ENCODE measurements at regions not wholly inside any gene's neighbourhood (a gene's known extent, or its start where the extent isn't known, plus 50 kb on each side); places are given as distances from the start of the nearest gene placed in this dataset.

DNA sequence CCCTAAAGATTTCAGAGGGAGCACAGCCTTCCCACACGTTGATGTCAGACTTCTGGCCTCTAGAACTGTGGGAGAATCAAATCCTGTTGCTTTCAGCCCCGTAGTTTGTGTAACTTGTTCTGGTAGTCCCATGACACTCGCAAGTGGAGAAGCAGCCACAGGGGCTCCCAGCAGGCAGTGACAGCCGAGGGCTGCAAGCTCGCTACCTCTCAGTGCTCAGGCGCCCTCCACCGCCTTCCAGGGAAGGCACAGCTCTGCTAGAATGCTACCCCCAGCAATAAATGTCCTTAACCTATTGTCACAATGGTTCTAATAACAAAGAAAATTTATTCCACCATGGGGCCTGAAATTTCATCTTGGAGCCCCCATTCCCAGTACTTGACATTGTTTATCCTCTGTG, 143.1 kb upstream of the ZNF236 start:
- no peak for DNase-seq

DNA sequence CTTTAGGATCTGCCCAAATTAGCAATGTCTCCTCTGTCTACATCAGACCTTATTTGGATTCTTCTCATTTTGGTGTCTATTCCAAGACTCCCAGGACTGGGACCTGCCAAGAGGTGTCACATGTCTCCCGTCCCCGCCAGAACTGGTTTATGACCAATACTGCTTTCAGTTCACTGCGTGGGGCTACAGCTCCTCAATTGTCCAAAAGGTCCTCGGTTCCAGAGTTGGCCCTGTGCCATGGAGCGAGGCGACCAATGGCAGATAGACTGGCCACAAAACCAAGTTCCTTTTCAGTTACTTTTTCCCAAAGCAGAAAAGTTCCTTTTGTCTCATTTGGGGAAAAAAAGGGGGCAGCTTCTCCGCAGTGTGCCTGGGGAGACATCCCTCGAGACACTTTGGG, 144.1 kb upstream of the ZNF236 start:
- DNase-seq, result no peak

DNA sequence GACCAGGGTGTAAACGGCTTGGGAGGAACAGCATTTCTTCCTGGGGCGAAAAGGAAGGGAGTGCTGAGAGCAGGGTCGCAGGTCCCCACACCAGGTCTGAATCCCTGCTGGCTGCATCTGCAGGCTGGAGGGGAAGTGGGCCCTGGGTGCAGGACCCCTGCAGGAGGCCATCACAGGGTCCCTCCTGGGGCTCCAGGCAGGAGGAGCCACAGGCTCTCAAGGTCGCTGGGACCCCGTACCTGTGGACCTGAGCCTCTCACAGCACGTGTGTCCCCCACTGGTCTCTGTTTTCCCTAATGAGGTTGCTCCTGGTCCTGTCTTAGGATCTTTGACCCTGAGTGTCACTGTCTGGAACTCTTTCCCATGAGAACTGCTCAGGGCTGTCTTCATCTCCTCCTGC, 147.8 kb upstream of the ZNF236 start:
- DNase-seq, result no peak

DNA sequence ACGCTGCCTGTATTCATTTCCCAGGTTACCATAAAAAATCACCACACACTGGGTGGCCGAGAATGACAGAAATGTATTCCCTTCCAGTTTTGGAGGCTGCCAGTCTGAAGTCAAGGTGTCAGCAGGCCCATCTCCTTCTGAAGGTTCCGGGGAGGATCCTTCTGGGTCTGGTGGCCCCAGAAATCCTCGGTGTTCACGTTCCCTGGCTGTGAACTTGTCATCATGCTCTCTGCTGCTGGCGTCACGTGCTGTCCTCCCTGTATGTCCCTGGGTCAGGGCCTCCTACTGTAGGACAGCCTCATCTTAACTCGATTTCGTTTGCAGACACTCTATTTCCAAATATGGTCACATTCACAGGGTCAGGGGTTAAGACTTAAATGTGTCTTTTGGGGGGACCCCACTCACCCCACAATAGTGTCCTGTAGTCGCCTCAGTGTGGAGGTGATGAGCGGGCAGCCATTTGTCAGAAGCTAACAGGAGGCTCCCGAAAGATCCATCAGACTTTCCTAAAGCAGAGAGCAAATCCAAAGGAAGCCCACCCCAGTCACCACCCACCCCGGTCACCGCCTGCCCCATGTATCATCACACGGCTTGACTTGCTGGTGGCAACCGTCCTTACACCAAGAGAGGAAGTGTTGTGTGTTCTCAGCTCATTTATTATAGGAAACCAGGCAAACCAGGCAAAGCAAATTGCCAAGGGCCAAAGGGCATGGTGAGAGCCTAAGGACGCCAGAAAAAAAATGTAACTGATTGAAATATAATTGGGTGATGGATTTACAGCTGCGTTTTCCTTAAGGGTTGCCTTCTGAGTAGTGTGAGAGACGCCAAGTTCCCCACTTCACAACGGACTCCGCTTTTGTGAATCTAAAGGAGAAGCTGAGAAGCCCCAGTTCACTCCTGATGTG, 148.8 kb upstream of the ZNF236 start:
- no peak for DNase-seq

DNA sequence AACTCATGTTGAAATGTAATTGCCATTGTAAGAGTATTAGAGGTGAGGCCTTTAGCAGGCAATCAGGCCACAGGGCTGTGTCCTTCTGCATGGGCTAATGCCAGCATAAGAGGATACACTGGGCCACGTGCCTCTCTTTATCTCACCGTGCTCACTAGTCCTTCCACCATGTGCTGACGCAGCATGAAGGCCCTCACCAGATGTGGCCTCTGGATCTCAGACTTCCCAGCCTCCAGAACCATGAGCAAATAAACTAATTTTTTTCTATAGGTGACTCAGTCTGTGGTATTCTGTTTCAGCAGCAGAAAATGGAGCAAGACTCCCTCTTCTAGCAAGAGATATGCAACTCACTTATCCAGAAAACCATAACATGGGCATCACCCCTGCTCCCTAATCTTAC, 149.7 kb upstream of the ZNF236 start:
- DNase-seq, result no peak

DNA sequence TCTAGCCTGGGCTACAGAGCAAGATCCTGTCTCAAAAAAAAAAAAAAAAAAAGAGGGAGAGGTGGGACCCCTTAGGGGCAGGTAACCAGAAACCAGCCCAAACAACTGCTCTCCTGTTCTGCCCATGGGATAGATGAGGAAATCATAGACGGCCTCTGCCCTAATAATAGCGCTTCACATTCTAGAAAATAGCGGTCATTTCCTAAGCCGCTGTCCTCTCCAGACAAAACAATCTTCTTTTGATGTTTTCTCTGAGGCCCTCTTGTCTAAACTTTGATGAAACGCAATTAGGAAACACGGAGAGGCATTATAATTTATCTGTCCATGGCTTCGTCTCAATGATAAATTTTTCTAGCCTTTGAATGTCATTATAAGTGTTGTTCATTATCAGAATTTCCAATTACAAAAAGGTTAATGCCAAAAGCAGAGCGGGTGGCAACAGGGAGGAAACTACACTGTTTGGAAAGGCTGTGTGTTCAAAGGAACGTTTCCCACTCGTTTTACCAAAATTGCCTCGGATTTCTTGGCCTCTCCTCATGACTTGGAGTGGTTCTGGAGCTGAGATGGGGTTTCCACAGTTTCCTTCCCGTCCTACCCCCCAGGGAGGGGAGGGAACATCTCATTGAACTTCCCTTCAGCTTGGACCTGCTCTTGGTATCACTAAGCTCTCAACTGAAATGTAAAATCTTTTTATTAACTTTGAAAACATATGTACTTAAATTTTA, 151.6 kb upstream of the ZNF236 start:
- no peak for DNase-seq

DNA sequence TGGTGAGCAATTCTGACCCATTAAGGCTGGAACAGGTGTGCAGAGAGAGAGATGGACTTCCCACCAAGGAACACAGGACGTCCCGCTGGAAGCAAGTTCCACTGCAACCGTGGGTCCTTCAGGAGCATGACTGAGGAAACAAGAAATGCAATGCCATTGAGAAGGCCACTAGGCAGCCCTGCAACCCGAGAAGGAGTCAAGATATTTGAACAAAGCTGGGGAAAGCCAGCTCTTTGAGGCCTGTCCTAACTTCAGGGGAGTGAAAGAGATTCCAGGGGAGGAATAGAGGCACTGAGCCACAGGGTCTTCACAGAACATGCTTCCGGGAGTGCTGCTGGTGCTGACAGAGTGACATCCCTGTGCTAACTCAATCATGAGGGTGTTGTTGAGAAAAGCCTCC, 153.8 kb upstream of the ZNF236 start:
- no peak for DNase-seq

DNA sequence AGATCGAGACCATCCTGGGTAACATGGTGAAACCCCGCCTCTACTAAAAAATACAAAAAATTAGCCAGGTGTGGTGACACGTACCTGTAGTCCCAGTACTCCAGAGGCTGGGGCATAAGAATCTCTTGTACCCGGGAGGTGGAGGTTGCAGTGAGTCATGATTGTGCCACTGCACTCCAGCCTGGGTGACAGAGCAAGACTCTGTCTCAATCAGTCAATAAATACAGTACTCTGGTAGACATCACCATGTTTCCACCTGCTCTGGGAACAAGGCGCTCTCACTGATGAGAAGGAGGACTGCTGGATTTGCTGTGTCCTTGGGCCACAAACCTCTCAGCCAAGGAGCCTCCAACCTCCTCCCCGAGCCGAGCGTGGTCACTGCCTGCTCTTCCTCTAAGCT, 154.2 kb upstream of the ZNF236 start:
- DNase-seq, result no peak

DNA sequence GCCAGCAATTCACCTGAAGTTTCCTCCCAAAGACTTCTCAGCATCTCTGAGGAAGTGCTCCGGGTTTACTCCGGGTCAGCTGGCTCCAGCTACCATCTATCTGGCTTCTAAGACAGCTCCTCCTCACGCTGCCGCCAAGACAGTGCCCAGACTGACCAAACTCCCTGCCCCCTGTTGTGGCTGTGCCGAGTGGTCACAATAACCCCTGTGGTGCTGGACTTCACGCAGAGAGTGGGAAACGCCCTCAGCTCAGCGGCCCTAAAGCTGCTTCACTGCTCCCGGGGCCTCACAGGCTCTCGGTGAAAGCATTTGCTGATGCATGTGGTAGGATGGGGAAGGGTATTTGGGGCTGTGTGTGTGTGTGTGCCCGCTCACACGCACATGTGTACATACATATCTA, 154.8 kb upstream of the ZNF236 start:
- DNase-seq, result no peak

DNA sequence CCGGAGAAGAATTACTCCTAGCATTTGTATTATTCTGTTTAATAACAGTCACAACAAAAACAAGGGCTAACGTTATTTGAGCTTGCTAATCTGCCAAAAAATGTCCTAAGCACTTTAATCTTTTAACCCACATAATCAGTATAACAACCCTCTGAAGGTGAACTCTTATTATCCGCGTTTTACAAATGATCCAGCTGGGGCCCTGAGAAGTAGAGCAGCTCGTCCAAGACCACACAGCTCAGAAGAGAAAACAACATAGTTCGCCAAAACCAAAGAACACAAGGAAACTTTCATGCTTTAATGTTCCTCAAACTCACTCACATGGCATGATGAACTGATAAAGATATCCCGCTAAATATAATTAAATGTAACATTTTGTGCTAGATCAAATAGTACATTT, 159.7 kb upstream of the ZNF236 start:
- DNase-seq, result no peak

DNA sequence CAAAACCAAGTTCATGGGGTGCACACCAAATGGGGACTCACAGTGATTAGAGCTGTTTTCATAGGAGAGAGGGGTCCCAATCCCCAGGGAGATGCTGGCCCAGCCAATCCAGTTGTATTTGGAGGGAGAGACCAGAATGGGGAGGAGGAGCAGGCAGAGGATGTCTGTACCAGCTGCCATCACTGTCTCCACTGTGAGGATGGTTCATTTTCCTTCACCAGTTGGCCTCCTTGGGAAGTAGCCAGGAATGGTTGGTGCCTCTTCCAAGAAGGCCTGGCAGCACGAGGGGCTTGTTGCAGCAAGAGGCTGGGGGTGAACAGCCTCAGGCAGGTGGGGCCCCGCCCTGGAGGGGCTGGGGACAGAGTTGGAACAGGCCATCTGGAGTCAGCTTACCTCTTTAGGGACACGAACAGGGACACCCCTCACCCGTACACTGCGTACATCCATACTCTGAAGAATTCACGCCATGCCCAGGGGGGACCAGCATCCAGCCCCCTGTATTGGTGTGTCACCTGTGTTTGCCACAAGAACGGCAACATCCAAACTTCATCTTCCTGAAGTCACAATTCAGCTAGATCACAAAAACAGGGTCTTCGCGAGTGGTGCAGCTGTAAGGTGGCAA, 161.7 kb upstream of the ZNF236 start:
- no peak for DNase-seq

DNA sequence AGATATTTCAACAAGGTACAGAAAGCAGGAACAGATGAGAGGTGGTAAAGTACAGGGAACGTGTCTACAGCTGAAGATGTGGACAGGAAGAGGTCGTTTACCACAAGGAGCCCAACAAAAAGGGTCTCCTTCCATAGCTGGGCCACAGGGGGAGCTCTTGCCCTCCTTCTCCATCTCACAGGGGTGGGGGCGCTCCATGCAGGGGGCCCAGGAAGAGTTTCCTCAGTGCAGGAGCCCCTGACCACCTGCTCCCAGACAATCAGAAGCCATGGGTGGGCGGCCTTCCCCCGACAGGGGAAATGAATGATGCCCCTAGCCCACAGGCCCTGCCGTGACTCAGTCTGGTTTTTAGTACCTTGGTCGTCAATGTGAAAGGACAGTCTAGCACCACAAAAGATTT, 163.6 kb upstream of the ZNF516 start:
- no peak for DNase-seq

DNA sequence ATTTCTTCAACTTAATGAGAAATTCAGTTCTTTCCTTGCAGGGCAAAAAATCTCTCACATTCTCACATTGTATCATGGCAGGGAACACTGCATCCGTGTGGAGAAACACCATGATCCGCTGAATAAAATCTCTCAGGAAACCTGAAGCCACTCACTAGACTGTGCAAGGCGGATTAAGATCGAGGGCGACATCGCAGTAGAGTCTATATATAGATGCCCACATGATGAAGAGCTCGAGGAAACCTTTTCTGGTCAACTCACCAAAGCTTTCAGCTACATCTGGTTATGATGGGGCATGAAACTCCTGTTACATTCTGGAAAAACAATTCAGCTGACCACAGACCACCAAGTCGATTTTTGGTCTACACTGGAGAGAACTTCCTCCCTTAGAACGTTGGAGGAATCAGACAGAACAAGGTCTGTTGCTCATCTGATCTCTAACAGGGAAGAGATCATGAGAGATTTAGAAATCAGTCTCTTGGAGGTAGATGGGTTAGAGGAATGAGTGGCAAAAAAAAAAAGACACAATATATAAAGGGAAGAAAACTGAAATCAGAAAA, 162.9 kb upstream of the ZNF516 start:
- no peak for DNase-seq

DNA sequence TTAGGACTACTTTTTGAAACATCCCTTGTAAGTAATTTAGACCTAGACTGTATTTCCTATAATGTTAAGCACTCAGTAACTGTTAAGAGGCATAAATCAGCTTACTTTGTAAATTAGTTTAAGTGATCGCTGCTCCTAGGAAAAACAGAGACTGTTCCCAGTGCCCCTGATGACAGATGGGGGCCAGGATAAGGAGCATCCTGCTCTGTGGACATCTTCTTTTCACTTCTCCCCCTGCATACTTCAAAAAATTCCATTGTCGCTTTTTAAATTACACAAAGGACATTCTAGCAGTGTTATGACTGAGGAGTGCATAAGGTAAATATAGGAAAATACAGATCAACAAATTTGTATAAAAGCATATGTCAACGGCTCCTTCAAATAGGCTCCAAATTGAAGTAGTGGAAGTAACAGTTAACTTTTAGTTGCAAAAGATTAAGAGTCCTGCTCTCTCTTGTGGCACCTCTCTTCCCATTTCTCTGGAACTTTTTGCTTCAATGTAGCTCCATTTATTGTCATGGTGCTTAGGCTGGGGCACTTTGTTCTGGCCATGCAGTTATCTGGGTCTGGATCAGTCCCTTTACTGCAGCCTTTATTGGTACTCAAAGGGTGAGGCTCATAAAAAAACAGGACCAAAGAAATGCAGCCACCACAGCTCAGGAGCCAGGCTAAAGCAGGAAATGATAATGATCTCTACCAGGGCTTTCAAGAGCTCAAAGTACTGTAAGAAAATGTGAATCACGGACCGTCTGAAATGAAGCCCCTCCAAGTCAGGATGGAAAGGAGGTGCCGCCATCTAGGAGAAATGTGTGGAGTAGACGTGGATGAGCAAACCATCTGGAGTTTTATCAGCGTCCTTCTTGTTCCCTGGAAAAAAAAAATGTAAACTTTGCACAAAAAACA, 162.1 kb upstream of the ZNF516 start:
- no peak for DNase-seq

DNA sequence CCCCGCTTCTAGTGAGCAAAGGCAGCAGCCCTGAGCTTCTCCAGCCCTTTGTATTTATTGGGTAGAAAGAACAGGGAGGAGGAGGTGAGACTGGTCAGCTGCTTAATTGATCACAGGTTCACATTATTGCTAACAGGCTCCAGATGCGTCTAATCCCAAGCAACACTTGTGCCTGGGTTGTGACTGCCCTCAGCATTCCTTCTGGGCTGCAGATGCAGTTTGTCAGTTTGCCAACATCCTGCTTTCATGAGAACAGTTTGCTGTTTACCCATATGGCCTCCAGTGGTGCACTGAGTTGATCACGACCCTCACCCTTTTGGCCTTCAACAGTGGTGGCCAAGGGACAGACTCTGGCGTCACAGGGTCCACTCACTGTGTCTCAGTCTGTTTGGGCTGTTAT, 159.5 kb upstream of the ZNF516 start:
- no peak for DNase-seq

DNA sequence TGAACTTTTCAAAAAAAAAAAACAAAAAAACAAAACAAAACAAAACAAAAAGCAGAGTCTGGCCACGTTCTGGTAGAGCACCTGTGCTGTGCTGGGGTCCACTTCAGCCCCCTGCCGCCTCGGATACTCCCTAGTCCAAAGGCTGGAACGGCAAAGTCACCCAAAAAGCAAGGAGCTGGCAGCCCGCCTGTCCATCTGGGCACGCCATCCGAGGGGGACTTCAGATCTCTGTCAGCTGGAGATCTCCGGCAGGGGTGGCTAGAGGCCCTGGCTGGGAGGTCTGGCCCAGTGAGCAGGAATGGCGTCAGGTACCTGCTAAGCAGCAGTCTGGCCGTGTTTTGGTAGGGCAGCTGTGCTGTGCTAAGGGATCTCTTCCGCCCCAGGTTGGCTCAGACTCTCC, 152.3 kb upstream of the ZNF516 start:
- DNase-seq, result no peak

DNA sequence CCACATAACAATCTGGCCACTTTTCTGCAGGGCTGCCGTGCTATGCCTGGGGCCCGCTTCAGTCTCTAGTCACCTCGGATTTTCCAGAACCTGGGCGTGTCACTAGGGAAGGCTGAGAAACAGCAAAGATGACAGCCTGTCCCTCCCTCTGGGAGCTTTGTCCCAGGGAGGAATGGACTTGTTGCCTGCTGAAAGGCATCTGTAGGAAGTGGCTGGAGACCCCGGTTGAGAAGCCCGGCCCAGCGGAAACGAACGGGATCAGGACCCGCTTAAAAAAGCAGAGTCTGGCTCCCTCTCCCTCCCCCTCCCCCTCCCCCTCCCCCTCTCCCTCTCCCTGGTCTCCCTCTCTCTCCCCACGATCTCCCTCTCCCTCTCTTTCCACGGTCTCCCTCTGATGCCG, 149.5 kb upstream of the ZNF516 start:
- DNase-seq, result no peak

DNA sequence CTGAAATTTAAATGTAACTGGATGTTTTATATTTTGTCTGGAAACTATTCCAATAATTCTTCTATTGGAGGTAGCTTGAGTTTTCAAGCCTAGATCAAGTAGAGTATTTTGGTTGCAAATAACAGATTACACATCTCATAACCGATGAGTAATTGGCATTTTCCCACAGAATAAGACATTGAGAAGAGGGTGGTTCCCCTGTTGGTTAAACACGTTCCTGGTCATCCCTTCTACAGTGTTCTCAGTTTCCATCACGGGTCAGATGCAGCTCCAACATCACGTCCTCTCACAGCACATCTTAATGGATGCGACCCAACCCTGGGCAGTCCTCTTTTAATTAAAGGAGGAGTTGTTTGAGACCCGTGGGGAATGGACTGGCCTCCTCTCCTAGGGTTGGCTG, 149.0 kb upstream of the ZNF516 start:
- DNase-seq, result no peak

DNA sequence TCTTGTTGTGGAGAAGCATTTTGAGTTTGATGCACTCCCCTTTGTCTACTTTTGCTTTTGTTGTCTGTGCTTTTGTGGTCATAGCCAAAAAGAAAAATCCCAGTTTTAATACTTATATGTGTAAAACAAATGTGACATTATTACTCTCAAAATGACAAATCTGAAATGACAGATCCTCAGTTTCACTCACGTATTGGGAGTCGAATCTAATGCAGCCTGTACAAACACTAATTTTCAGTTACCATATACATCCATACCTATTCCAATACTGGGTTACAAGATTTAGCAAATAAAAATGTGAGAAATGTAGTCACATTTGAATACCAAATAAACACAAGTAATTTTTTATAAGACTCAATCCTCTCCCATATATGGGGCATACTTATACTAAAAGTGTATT, 148.2 kb upstream of the ZNF516 start:
- no peak for DNase-seq

DNA sequence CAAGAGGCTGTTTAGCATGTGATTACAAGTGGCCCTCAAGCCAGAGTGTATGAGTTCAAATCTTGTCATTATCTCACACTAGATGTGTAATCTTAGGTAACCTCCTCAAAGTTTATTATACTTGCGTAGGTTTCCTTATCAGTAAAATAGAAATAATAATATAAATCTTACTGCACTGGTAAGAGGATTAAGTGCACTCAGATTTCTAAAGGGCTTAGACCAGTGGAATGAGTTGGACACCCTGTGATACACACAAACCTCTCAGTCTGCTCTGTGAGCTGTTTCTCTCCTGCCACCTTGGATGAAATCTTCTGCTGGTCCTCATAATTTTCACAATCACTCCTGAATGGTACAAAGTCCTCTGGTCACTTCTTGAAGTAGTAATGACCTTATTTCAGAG, 145.4 kb upstream of the ZNF516 start:
- no peak for DNase-seq

DNA sequence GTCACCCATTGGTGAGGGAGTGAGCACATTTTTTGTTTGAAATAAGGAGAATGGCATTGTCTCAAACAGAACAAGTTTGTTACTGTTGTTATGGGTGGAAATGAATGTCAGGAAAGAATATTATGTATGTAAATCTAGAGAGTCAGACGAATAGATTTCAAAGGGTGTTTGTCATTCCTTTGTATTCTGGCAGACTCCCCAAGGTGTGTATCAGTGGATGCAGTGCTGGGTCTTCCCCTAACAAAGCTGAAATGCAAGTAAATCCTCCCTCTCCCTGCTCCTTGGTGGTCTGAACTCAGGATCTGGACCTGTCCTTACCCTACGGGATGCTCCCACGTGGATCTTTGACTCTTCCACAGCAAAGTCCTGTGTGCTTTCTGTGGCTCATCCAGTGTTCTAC, 139.5 kb upstream of the ZNF516 start:
- DNase-seq, result no peak

DNA sequence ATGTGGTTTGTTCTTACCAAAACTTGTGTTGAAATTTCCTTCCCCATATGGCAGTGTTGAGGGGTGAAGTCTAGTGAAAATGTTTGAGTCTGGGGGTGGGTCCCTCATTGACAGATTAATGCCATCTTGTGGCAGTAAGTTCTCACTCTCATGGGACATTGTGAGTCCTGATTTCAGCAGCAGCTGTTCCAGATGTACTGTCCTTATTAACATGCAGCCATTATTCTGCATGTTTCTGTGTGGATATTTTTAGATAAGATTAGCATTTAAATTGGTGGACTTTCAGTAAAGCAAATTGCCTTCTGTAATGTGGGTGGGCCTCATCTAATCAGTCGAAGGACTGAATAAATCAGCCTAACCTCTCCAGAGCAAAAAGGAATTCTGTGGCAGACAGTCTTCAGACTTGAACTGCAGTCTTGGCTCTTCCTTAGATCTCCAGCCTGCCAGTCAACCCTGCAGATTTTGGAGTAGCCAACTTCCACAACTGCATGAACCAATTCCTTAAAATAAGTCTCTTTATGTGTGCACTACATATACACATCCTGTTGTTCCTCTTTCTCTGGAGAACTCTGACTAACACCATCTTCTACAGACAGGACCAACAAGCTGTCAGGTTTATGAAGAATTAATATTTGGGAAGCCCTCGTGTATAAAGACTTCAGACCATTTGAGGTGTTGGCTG, 138.7 kb upstream of the ZNF516 start:
- no peak for DNase-seq

Data from CD4-positive, alpha-beta T cell treated with Interleukin-15 for 1 hour (primary cell).